Activated naive CD8-positive, alpha-beta T cell treated with anti-CD3 and anti-CD28 coated beads for 36 hours (primary cell): ENCODE measurements at regions not wholly inside any gene's neighbourhood (a gene's known extent, or its start where the extent isn't known, plus 50 kb on each side); places are given as distances from the start of the nearest gene placed in this dataset.

Source experiments
- DNase-seq: peaks from one replicate; pipeline ENCODE4 v3.0.0; 2021
- H3K27ac Mint-ChIP-seq: one replicate; pipeline ENCODE4 v1.8.0; 2022; ENCODE audit warnings: mild to moderate bottlenecking, moderate library complexity, mixed read lengths
- H3K27me3 Mint-ChIP-seq: one replicate; pipeline ENCODE4 v1.8.0; 2022; ENCODE audit warnings: mild to moderate bottlenecking, mixed read lengths
- H3K36me3 Mint-ChIP-seq: one replicate; pipeline ENCODE4 v1.8.0; 2021; ENCODE audit warnings: mild to moderate bottlenecking, mixed read lengths
- H3K4me1 Mint-ChIP-seq: one replicate; pipeline ENCODE4 v1.8.0; 2021; ENCODE audit warnings: mixed read lengths
- H3K4me3 Mint-ChIP-seq: one replicate; pipeline ENCODE4 v1.8.0; 2022; ENCODE audit warnings: mild to moderate bottlenecking, moderate library complexity, mixed read lengths
- H3K9me3 Mint-ChIP-seq: one replicate; pipeline ENCODE4 v1.8.0; 2022; ENCODE audit warnings: mixed read lengths

DNA sequence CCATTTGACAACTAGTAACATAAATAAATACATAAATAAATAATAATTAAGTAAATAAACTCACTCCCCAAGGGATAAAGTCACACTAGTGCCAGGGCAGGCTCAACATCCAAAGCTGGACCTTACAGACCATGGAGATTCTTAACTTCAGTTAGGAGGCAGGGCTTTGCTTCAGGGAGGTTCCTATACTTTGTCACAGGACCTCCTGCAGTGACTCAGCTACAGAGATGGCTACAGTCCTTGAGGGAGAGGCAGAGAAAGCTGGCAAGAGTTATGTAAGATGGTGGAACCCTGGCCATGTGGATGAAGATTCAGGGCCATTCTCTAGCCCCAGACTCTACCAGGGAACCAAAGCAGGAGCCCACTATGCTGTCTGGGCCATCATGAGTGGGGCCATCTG lies 74.1 kb upstream of the CADM1 start:
- H3K36me3 Mint-ChIP-seq, result no peaks in the 10 kb centered on the region
- DNase-seq, result no peak
- no peak overlapping the region for H3K27ac Mint-ChIP-seq
- H3K27me3 Mint-ChIP-seq, result peaks cover 3% of the 10 kb centered on the region
- H3K4me1 Mint-ChIP-seq, result no peaks in the 10 kb centered on the region
- peaks cover 2% of the 10 kb centered on the region for H3K9me3 Mint-ChIP-seq
- no peak overlapping the region for H3K4me3 Mint-ChIP-seq

DNA sequence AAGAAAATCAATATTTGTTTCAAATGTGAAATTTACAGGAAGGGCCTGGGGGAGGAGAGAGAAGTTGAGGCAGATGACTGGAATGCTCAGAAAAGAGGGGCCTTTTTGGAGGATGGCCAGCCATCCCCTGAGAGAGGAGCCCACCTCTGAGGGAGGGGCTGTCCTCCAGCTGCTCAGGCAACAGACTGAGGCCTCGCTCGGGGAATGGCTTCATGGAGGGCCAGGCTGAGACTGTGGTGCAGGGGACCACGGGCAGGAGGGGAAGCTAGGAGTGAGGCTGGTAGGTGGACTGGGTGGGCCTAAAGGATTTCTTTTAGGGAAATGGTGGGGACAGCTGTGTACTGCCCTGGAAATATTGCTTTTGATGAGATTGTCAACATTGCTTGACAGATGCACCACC lies 73.5 kb upstream of the CADM1 start:
- H3K4me1 Mint-ChIP-seq, result no peaks in the 10 kb centered on the region
- no peak for DNase-seq
- H3K4me3 Mint-ChIP-seq, result no peak overlapping the region
- H3K27ac Mint-ChIP-seq, result no peak overlapping the region
- no peaks in the 10 kb centered on the region for H3K36me3 Mint-ChIP-seq
- H3K27me3 Mint-ChIP-seq, result peaks cover 3% of the 10 kb centered on the region
- peaks cover 2% of the 10 kb centered on the region for H3K9me3 Mint-ChIP-seq

DNA sequence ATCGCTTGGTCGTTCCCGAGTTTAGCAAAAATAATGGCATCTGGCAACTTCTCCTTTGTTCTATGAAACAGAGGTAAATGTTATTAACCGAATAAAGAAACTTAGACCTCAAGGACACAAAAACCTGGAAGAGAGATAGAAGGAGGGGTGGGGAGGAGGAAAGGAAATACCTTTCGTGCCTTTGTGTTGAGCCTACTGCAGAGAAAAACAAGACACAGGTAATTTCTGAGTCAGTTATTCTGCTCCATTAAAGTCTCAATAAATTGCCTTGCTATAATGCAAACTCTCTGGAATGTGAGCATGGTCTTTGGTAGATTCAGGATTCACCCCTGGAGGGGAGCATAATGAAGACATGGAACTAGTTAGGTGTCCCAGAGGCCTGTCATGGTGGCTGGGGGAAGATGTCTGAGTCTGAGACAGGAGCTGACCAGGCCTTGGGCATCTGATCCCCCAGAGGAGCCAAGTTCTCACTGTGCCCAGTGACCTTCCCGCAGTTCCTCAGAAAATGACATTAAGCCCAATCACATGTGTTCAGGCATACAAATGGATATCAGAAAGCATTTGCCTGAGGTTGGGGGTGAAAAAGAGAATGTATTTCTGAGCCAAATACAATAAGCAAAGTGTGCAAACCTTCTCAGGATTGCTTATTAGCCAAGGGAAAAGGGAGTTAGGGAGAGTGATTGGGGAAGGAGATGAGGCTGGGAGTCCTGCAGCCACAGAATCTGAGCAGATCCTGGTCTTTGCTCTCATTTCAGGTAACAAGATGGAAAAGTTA lies 72.6 kb upstream of the CADM1 start:
- H3K36me3 Mint-ChIP-seq, result no peaks in the 10 kb centered on the region
- H3K9me3 Mint-ChIP-seq, result no peaks in the 10 kb centered on the region
- DNase-seq, result no peak
- H3K4me1 Mint-ChIP-seq, result no peaks in the 10 kb centered on the region
- H3K4me3 Mint-ChIP-seq, result no peak overlapping the region
- H3K27me3 Mint-ChIP-seq, result no peaks in the 10 kb centered on the region
- no peak overlapping the region for H3K27ac Mint-ChIP-seq

DNA sequence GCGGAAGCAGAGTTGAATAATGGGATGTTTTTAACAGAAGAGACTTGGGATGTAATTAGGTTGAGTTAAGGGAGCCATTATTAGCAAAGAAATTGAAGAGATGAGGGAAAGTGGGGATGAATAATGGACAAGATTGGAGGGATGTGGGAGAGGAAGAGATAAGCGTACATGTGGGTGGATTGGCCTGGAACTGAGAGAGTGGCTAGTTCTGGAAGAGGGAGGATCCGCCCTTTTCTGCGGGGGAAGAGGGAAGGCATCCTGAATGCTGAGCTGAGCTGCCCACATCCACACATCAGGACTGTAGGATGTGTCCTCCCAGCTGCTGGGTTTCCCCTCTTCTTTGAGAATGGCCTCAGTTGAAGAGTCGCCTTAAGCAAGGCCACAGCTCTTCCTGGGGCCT lies 68.3 kb upstream of the CADM1 start:
- Mint-ChIP-seq H3K4me3 (no peak overlapping the region), H3K36me3 (no peaks in the 10 kb centered on the region), H3K27ac (no peak overlapping the region), H3K27me3 (no peaks in the 10 kb centered on the region), H3K4me1 (no peaks in the 10 kb centered on the region), H3K9me3 (no peaks in the 10 kb centered on the region)
- DNase-seq, result no peak

DNA sequence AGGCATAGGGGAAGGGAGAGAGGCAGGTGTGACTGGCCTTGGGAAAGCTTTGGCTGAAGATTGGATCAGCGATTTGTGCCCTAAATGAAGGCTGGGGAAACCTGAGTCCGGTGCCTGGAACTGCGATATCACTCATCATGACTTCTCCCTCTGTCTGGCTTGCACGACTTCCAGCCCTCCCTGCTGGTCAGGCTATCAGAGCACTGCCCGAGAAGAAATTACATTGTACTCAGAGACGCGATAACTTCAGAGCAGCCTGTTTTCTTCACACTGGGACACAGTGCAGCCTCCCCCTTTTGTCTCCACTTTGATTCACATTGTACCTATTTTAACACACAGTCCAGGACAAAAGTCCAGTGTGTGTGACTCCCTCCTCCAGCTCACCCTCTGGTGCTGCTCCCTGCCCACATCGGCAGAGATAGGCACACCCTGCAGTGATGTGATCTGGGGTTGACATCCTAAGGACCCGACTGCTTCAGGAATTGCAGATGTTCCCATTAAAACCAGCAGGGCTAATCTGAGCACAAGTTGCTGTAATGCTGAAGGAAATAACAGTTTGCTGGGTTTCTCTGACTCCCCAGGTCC lies 62.1 kb upstream of the CADM1 start:
- Mint-ChIP-seq H3K4me1 (no peaks in the 10 kb centered on the region), H3K4me3 (no peak overlapping the region), H3K27ac (no peak overlapping the region), H3K9me3 (no peaks in the 10 kb centered on the region), H3K27me3 (peaks cover under 1% of the 10 kb centered on the region), H3K36me3 (no peaks in the 10 kb centered on the region)
- DNase-seq, result no peak

DNA sequence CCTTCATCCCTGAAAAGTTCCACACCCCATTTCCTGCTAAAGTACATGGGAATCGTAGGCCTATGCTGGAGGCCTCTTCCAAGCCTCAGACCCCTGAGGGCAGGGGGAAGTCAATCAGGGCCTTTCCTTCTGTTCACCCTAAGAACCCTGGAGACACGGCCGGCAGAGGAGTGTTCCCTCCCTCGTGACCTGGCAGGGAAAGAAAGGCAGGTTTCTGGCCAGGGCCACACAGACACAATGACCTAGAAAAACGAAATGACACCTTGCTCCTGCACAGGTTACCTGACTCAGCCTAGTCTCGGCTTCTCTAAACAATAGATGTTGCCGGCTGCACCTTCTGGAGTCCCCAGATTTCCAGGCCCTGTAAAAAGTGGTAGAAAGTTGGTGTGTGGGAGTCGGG lies 60.6 kb upstream of the CADM1 start:
- peaks cover 2% of the 10 kb centered on the region for H3K9me3 Mint-ChIP-seq
- H3K4me3 Mint-ChIP-seq, result no peak overlapping the region
- no peak for DNase-seq
- H3K4me1 Mint-ChIP-seq, result no peaks in the 10 kb centered on the region
- no peaks in the 10 kb centered on the region for H3K36me3 Mint-ChIP-seq
- no peak overlapping the region for H3K27ac Mint-ChIP-seq
- H3K27me3 Mint-ChIP-seq, result peaks cover 6% of the 10 kb centered on the region

DNA sequence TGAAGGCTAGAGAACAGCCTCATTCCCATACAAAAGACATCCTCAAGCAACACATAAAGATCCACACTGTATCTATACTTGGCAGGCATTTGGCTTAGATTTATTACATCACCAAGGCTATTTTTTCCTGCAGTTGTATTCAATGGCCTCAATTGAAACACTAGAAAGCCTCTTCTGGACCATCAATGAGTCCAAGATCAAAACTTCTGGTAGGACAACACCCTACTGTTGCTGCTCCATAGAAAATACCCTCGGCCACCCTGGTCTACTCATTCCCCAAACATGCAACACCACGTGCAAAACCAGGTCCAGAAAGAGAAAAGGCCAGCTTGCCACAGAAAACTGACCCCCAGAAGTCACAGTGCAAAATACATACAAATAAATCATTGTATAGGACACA lies 56.9 kb upstream of the CADM1 start:
- no peak overlapping the region for H3K27ac Mint-ChIP-seq
- no peaks in the 10 kb centered on the region for H3K4me1 Mint-ChIP-seq
- H3K27me3 Mint-ChIP-seq, result peaks cover 6% of the 10 kb centered on the region
- H3K9me3 Mint-ChIP-seq, result peaks cover 2% of the 10 kb centered on the region
- no peak for DNase-seq
- H3K36me3 Mint-ChIP-seq, result no peaks in the 10 kb centered on the region
- no peak overlapping the region for H3K4me3 Mint-ChIP-seq

DNA sequence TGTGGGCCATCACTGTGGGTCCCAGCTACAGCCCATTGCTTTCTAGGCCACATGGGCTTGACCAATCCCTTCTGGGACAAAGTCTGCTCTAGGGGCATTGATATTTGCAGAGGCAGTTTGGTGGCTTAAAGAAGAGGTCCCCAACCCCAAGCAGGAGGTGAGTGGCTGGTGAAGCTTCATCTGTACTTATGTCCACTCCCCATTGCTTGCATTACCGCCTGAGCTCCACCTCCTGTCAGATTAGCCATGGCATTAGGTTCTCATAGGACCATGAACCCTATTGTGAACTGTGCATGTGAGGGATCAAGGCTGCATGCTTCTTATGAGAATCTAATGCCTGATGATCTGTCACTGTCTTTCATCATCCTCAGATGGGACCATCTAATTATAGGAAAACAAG lies 54.4 kb upstream of the CADM1 start:
- no peak for DNase-seq
- Mint-ChIP-seq H3K4me3 (no peak overlapping the region), H3K4me1 (no peaks in the 10 kb centered on the region), H3K27me3 (peaks cover 6% of the 10 kb centered on the region), H3K36me3 (no peaks in the 10 kb centered on the region), H3K27ac (no peak overlapping the region), H3K9me3 (peaks cover 2% of the 10 kb centered on the region)

DNA sequence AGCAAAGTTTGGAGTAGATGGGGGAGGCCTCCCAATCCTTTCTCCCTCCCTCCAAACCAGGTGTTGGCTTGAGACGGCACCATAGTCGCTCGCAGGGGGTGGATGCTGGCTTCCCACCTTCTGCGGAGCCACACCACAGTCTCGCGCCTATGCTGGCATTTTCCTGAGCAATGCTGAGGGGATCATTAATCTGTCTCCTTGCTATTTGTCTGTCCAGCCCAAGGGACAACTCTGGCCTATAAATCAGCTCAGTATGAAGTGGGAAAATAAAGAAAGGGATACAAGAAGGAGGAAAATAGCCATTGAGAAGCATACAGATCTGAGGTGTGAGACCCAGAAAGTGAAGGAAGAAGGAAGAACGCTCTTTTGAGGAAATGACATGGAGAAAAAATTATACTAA lies 53.5 kb upstream of the CADM1 start:
- H3K27ac Mint-ChIP-seq, result no peak overlapping the region
- no peaks in the 10 kb centered on the region for H3K4me1 Mint-ChIP-seq
- no peaks in the 10 kb centered on the region for H3K36me3 Mint-ChIP-seq
- H3K4me3 Mint-ChIP-seq, result no peak overlapping the region
- no peak for DNase-seq
- peaks cover 2% of the 10 kb centered on the region for H3K9me3 Mint-ChIP-seq
- H3K27me3 Mint-ChIP-seq, result peaks cover 6% of the 10 kb centered on the region

DNA sequence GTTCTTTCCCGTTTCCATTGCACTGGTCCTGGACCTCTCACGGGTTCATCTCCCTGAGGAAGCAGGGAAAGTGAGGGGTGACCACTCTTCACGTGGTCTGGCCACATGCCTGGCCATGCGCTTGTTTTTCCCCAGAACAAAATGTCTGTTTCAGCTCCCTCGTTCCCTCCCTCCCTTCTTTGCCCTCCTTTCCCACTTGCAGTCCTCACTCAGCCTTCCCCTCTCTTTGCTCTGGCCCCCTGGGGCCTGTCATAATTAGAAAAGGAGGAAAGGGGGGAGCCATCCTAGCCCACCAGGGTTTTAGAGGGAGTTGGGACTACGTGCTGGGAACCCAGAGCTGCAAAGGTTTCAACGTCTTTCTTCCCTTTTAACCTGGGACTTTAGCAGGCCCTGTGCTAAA lies 52.8 kb upstream of the CADM1 start:
- peaks cover 6% of the 10 kb centered on the region for H3K27me3 Mint-ChIP-seq
- no peak overlapping the region for H3K27ac Mint-ChIP-seq
- no peaks in the 10 kb centered on the region for H3K4me1 Mint-ChIP-seq
- H3K9me3 Mint-ChIP-seq, result peaks cover 2% of the 10 kb centered on the region
- no peak for DNase-seq
- no peak overlapping the region for H3K4me3 Mint-ChIP-seq
- no peaks in the 10 kb centered on the region for H3K36me3 Mint-ChIP-seq

DNA sequence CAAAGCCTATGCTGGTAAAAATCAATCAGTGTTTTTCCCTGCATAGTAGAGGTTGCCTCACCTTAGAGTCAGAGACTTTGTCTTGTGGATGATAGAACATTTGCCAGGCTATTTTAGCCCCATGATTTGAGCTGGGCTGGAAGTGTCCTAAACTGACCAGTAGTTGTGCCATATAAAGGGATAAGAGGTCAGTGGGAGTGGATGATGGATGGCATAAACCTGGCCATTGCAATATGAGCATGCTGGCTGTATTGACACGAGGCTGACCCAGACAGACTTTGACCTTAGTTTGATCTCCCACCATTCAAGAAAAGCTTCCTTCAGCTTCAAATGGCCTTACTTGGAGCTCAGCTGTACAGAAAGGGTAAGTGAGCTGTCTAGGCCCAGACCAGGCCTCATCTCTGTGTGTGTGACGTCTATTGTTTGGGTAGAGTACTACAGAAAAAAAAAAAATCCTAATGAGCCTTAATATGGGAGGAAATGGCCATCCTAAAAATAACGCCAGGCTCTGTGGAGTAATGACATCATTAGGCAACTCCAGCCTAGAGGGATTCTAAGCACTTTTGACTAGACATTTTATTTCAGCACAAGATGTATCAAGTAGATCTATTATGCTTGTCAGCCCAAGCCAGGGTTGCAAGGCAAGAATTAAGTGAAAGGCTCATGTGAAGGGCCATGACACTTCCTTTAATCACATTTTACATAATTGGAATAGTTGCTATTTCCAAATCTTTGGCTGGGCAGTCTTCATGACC lies 51.3 kb upstream of the CADM1 start:
- Mint-ChIP-seq H3K4me3 (no peak overlapping the region), H3K36me3 (no peaks in the 10 kb centered on the region), H3K27ac (no peak overlapping the region), H3K4me1 (no peaks in the 10 kb centered on the region), H3K9me3 (no peaks in the 10 kb centered on the region), H3K27me3 (no peaks in the 10 kb centered on the region)
- no peak for DNase-seq
